HL-60 (cell line): ENCODE measurements at regions not wholly inside any gene's neighbourhood (a gene's known extent, or its start where the extent isn't known, plus 50 kb on each side); places are given as distances from the start of the nearest gene placed in this dataset.

Experiments used
- DNase-seq, 2 experiments: peaks; one replicate each; pipeline ENCODE4 v3.0.0-alpha.2; 2010 to 2020; ENCODE audit warnings: low read depth in 1 of 2, low spot score in 1 of 2
- H3K27ac ChIP-seq: fragments of 250-450 bp; sonication (Bioruptor Pico); replicated peaks from 2 replicates; pipeline ENCODE4 v1.5.1; 2020; ENCODE audit warnings: mild to moderate bottlenecking, moderate library complexity
- H3K27me3 ChIP-seq: fragments of 250-450 bp; sonication (Bioruptor Pico); 2 replicates; pipeline ENCODE4 v1.5.1; 2021; ENCODE audit warnings: mild to moderate bottlenecking, moderate library complexity; ENCODE audit not compliant: insufficient read depth, poor library complexity, severe bottlenecking
- H3K4me3 ChIP-seq: replicated peaks from 2 replicates; pipeline ENCODE4 v1.5.1; 2011; ENCODE audit warnings: mild to moderate bottlenecking, control low read depth, low read length; ENCODE audit not compliant: insufficient read depth
- CTCF ChIP-seq: IDR thresholded peaks from one replicate; pipeline ENCODE4 v1.5.1; 2011; ENCODE audit warnings: low read length, control low read depth, inconsistent platforms; ENCODE audit not compliant: insufficient read depth
- GABPA ChIP-seq: IDR thresholded peaks from 2 replicates; pipeline ENCODE4 v1.6.1; 2012; ENCODE audit warnings: low read depth
- POLR2AphosphoS5 ChIP-seq: IDR thresholded peaks from 2 replicates; pipeline ENCODE4 v1.6.1; 2012; ENCODE audit warnings: low read depth
- REST ChIP-seq: IDR thresholded peaks from 2 replicates; pipeline ENCODE4 v1.6.1; 2012; ENCODE audit warnings: low read depth; ENCODE audit not compliant: insufficient replicate concordance
- SPI1 ChIP-seq: IDR thresholded peaks from 2 replicates; pipeline ENCODE4 v1.6.1; 2012; ENCODE audit warnings: low read depth, mild to moderate bottlenecking, borderline replicate concordance

GRCh38 chr2:181196401-181196800, 216.0 kb downstream of the UBE2E3 start:
- H3K4me3 ChIP-seq = no peak overlapping the region
- no peak overlapping the region for H3K27ac ChIP-seq
- no peak for DNase-seq
- TF ChIP-seq GABPA (no peak), SPI1 (no peak), POLR2AphosphoS5 (no peak), CTCF (no peak), REST (no peak)
- no peaks in the 10 kb centered on the region for H3K27me3 ChIP-seq

GRCh38 chr2:181197140-181197760, 216.8 kb downstream of the UBE2E3 start:
- H3K27ac ChIP-seq = no peak overlapping the region
- DNase-seq = no peak
- no peak overlapping the region for H3K4me3 ChIP-seq
- no peaks in the 10 kb centered on the region for H3K27me3 ChIP-seq
- TF ChIP-seq POLR2AphosphoS5 = no peak
- TF ChIP-seq SPI1 = peak; percentile 13; the same call in 1 of the 2 replicates
- no peak for TF ChIP-seq CTCF
- TF ChIP-seq REST = no peak

GRCh38 chr2:181198183-181198864, 217.9 kb downstream of the UBE2E3 start:
- no peak for TF ChIP-seq SPI1
- TF ChIP-seq POLR2AphosphoS5 = no peak
- TF ChIP-seq REST = no peak
- TF ChIP-seq CTCF = no peak
- no peak for TF ChIP-seq GABPA
- no peaks in the 10 kb centered on the region for H3K27me3 ChIP-seq
- DNase-seq = no peak
- no peak overlapping the region for H3K4me3 ChIP-seq
- H3K27ac ChIP-seq = no peak overlapping the region
